PFSK-1 (cell line): ENCODE measurements at regions not wholly inside any gene's neighbourhood (a gene's known extent, or its start where the extent isn't known, plus 50 kb on each side); places are given as distances from the start of the nearest gene placed in this dataset.

ENCODE experiments used
- FOXP2 ChIP-seq: optimal IDR thresholded peaks from 2 replicates; pipeline ENCODE3; 2011; ENCODE audit warnings: borderline replicate concordance, control low read depth, inconsistent platforms; ENCODE audit not compliant: insufficient read depth; ENCODE audit errors: extremely low read length, extremely low read depth
- POLR2AphosphoS5 ChIP-seq: IDR thresholded peaks from 2 replicates; pipeline ENCODE4 v1.6.1; 2012; ENCODE audit warnings: low read depth, mild to moderate bottlenecking, control low read depth, low read length, moderate library complexity
- SIN3A ChIP-seq: IDR thresholded peaks from 2 replicates; pipeline ENCODE4 v1.6.1; 2012; ENCODE audit warnings: mild to moderate bottlenecking, low read length, moderate library complexity, borderline replicate concordance; ENCODE audit not compliant: insufficient read depth
- TAF1 ChIP-seq: IDR thresholded peaks from 2 replicates; pipeline ENCODE4 v1.6.1; 2012; ENCODE audit warnings: low read length, control low read depth, borderline replicate concordance; ENCODE audit not compliant: insufficient read depth
- TF ChIP-seq, protein P1 (sequence below), 2 experiments: IDR thresholded peaks; 2 replicates each; pipeline versions ENCODE4 v1.6.1 to v1.8.0; 2011 to 2012; ENCODE audit warnings: low read depth in 2 of 2, low read length in 2 of 2, control low read depth in 1 of 2, inconsistent platforms in 1 of 2, mild to moderate bottlenecking in 1 of 2, moderate library complexity in 1 of 2; ENCODE audit not compliant: insufficient read depth in 1 of 2

GRCh38 chrX:22345884-22346283, 73.2 kb downstream of the CBLL2 start:
- TF ChIP-seq, protein P1, sequence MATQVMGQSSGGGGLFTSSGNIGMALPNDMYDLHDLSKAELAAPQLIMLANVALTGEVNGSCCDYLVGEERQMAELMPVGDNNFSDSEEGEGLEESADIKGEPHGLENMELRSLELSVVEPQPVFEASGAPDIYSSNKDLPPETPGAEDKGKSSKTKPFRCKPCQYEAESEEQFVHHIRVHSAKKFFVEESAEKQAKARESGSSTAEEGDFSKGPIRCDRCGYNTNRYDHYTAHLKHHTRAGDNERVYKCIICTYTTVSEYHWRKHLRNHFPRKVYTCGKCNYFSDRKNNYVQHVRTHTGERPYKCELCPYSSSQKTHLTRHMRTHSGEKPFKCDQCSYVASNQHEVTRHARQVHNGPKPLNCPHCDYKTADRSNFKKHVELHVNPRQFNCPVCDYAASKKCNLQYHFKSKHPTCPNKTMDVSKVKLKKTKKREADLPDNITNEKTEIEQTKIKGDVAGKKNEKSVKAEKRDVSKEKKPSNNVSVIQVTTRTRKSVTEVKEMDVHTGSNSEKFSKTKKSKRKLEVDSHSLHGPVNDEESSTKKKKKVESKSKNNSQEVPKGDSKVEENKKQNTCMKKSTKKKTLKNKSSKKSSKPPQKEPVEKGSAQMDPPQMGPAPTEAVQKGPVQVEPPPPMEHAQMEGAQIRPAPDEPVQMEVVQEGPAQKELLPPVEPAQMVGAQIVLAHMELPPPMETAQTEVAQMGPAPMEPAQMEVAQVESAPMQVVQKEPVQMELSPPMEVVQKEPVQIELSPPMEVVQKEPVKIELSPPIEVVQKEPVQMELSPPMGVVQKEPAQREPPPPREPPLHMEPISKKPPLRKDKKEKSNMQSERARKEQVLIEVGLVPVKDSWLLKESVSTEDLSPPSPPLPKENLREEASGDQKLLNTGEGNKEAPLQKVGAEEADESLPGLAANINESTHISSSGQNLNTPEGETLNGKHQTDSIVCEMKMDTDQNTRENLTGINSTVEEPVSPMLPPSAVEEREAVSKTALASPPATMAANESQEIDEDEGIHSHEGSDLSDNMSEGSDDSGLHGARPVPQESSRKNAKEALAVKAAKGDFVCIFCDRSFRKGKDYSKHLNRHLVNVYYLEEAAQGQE (IDR thresholded peaks at IDR 0.05; ENCODE audit: insufficient read depth in 1 of 2, low read depth in 2 of 2, low read length in 2 of 2), result no peak
- TF ChIP-seq FOXP2 (no peak), TAF1 (no peak), SIN3A (no peak), POLR2AphosphoS5 (no peak)

DNA sequence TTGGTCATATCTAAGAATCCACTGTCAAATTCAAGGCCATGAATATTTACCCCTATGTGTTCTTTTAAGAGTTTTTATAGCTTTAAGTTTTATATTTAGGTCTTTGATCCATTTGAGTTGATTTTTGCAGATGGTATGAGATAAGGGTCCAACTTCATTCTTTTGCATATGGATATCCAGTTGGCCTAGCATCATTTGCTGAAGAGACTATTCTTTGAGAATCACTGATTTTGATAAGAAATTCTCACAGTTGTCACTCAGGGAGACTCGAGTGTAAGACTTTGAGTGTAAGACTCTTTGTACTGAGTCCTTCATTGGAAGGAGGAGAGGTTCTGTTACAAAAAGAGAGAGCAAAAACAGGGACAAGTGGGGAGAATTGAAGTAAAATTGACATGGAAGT, 74.8 kb downstream of the CBLL2 start:
- TF ChIP-seq FOXP2 (no peak), SIN3A (no peak), TAF1 (no peak), POLR2AphosphoS5 (no peak)
- TF ChIP-seq, protein P1 (IDR thresholded peaks at IDR 0.05; ENCODE audit: insufficient read depth in 1 of 2, low read depth in 2 of 2, low read length in 2 of 2), result no peak

- TF ChIP-seq FOXP2, result no peak
- TF ChIP-seq TAF1, result no peak
- no peak for TF ChIP-seq POLR2AphosphoS5
These were observed 76.4 kb downstream of the CBLL2 start for GRCh38 chrX:22349116-22349515.

- TF ChIP-seq POLR2AphosphoS5 (no peak), TAF1 (no peak), FOXP2 (no peak), SIN3A (no peak)
- TF ChIP-seq, protein P1 (IDR thresholded peaks at IDR 0.05; ENCODE audit: insufficient read depth in 1 of 2, low read depth in 2 of 2, low read length in 2 of 2), result no peak
These were observed 78.4 kb downstream of the CBLL2 start for GRCh38 chrX:22351076-22351475.

GRCh38 chrX:22351966-22352365, 79.3 kb downstream of the CBLL2 start:
- TF ChIP-seq POLR2AphosphoS5 (no peak), FOXP2 (no peak), TAF1 (no peak)
- TF ChIP-seq, protein P1 (IDR thresholded peaks at IDR 0.05; ENCODE audit: insufficient read depth in 1 of 2, low read depth in 2 of 2, low read length in 2 of 2), result no peak
